GM23338 (cell line): ENCODE measurements at regions not wholly inside any gene's neighbourhood (a gene's known extent, or its start where the extent isn't known, plus 50 kb on each side); places are given as distances from the start of the nearest gene placed in this dataset.

Source experiments
- ATAC-seq: fragments of 200-7000 bp; cut with Tn5 transposase; 3 replicates; pipeline ENCODE4 v1.9.1; 2020
- DNase-seq: peaks from one replicate; pipeline ENCODE4 v3.0.0-alpha.2; 2015; ENCODE audit warnings: low spot score
- H2AFZ ChIP-seq: fragments of 200-600 bp; sonication (generic); 2 replicates; pipeline ENCODE4 v1.8.0; 2016; ENCODE audit warnings: antibody characterized with exemption, mild to moderate bottlenecking, moderate library complexity
- H3F3A ChIP-seq: fragments of 200-600 bp; sonication (generic); replicated peaks from 2 replicates; pipeline ENCODE4 v1.8.0; 2017; ENCODE audit warnings: antibody characterized with exemption, mixed run types, low read depth
- H3K27ac ChIP-seq: fragments of 200-600 bp; sonication (generic); 2 replicates; pipeline ENCODE4 v1.6.1; 2016; ENCODE audit warnings: low read depth
- H3K27me3 ChIP-seq: fragments of 200-600 bp; sonication (generic); 2 replicates; pipeline ENCODE4 v1.8.0; 2016; ENCODE audit warnings: mild to moderate bottlenecking, mixed run types, moderate library complexity; ENCODE audit not compliant: insufficient read depth
- H3K36me3 ChIP-seq: fragments of 200-600 bp; sonication (generic); 2 replicates; pipeline ENCODE4 v1.8.0; 2016; ENCODE audit warnings: mild to moderate bottlenecking; ENCODE audit not compliant: insufficient read depth
- H3K4me1 ChIP-seq: fragments of 200-600 bp; sonication (generic); 2 replicates; pipeline ENCODE4 v1.8.0; 2016; ENCODE audit warnings: mild to moderate bottlenecking, moderate library complexity; ENCODE audit not compliant: insufficient read depth
- H3K4me2 ChIP-seq: fragments of 200-600 bp; sonication (generic); 2 replicates; pipeline ENCODE4 v1.7.1; 2017; ENCODE audit warnings: mixed run types
- H3K4me3 ChIP-seq: fragments of 200-600 bp; sonication (generic); 2 replicates; pipeline ENCODE4 v1.6.1; 2016; ENCODE audit warnings: mixed run types
- H3K79me2 ChIP-seq: fragments of 200-600 bp; sonication (generic); replicated peaks from 2 replicates; pipeline ENCODE4 v1.8.0; 2017; ENCODE audit warnings: mild to moderate bottlenecking; ENCODE audit not compliant: insufficient read depth
- H3K9me2 ChIP-seq: fragments of 200-600 bp; sonication (generic); 2 replicates; pipeline ENCODE4 v1.8.0; 2017; ENCODE audit not compliant: insufficient read depth
- H4K20me1 ChIP-seq: fragments of 200-600 bp; sonication (generic); replicated peaks from 2 replicates; pipeline ENCODE4 v1.8.0; 2017; ENCODE audit warnings: mild to moderate bottlenecking; ENCODE audit not compliant: insufficient read depth
- H3K27ac Mint-ChIP-seq: 2 replicates; pipeline ENCODE4 v1.8.0; 2020; ENCODE audit warnings: inconsistent platforms, mild to moderate bottlenecking, moderate library complexity, mixed read lengths
- H3K27me3 Mint-ChIP-seq: 3 replicates; pipeline ENCODE4 v1.8.0; 2022; ENCODE audit warnings: low read depth, mild to moderate bottlenecking, moderate library complexity, mixed read lengths, inconsistent platforms; ENCODE audit not compliant: insufficient read depth, poor library complexity
- H3K36me3 Mint-ChIP-seq: 3 replicates; pipeline ENCODE4 v1.8.0; 2021; ENCODE audit warnings: low read depth, mild to moderate bottlenecking, inconsistent platforms, moderate library complexity, mixed read lengths
- H3K4me1 Mint-ChIP-seq: 3 replicates; pipeline ENCODE4 v1.8.0; 2020; ENCODE audit warnings: mild to moderate bottlenecking, inconsistent platforms, mixed read lengths
- H3K4me3 Mint-ChIP-seq: 3 replicates; pipeline ENCODE4 v1.8.0; 2021; ENCODE audit warnings: moderate library complexity, mild to moderate bottlenecking, inconsistent platforms, mixed read lengths
- H3K9me3 Mint-ChIP-seq: 3 replicates; pipeline ENCODE4 v1.8.0; 2020; ENCODE audit warnings: moderate library complexity, mild to moderate bottlenecking, inconsistent platforms, mixed read lengths
- CREB1 ChIP-seq: fragments of 250-450 bp; sonication (Bioruptor Pico); IDR thresholded peaks from 2 replicates; pipeline ENCODE4 v1.5.0; 2020; ENCODE audit warnings: low read depth, mild to moderate bottlenecking, moderate library complexity
- CTCF ChIP-seq, 2 experiments: fragments of 200-600 bp in 1 of 2; sonication (generic) in 1 of 2; conservative IDR thresholded peaks; 2 replicates each; pipeline versions ENCODE4 v1.5.1 to v1.6.1; 2016 to 2017; ENCODE audit warnings: antibody characterized with exemption in 2 of 2, low read depth in 2 of 2, mild to moderate bottlenecking in 2 of 2, moderate library complexity in 1 of 2
- ETS1 ChIP-seq: IDR thresholded peaks from 2 replicates; pipeline ENCODE4 v1.6.1; 2016; ENCODE audit warnings: antibody characterized with exemption
- EZH2 ChIP-seq: fragments of 200-600 bp; sonication (generic); IDR thresholded peaks from one replicate; pipeline ENCODE4 v1.8.0; 2017; ENCODE audit warnings: antibody characterized with exemption, mild to moderate bottlenecking, low read depth; ENCODE audit not compliant: unreplicated experiment
- EZH2phosphoT487 ChIP-seq: fragments of 200-600 bp; sonication (generic); IDR thresholded peaks from one replicate; pipeline ENCODE4 v1.8.1; 2018; ENCODE audit warnings: antibody characterized with exemption; ENCODE audit not compliant: unreplicated experiment
- JUNB ChIP-seq: IDR thresholded peaks from one replicate; pipeline ENCODE4 v1.6.1; 2016; ENCODE audit warnings: antibody characterized with exemption; ENCODE audit not compliant: unreplicated experiment
- NANOG ChIP-seq: IDR thresholded peaks from 2 replicates; pipeline ENCODE4 v1.6.1; 2016; ENCODE audit warnings: antibody characterized with exemption, borderline replicate concordance
- POLR2AphosphoS5 ChIP-seq: IDR thresholded peaks from 2 replicates; pipeline ENCODE4 v1.6.1; 2016; ENCODE audit warnings: antibody characterized with exemption, low read depth
- REST ChIP-seq: IDR thresholded peaks from one replicate; pipeline ENCODE4 v1.6.1; 2018; ENCODE audit warnings: antibody characterized with exemption; ENCODE audit not compliant: unreplicated experiment
- STAT1 ChIP-seq: IDR thresholded peaks from one replicate; pipeline ENCODE4 v1.6.1; 2016; ENCODE audit warnings: antibody characterized with exemption; ENCODE audit not compliant: unreplicated experiment
- ZNF114 ChIP-seq: fragments of 250-450 bp; sonication (Bioruptor Pico); IDR thresholded peaks from 2 replicates; pipeline ENCODE4 v1.5.0; 2020; ENCODE audit warnings: mild to moderate bottlenecking, moderate library complexity
- ZNF331 ChIP-seq: fragments of 250-450 bp; sonication (Bioruptor Pico); IDR thresholded peaks from 2 replicates; pipeline ENCODE4 v1.5.0; 2020; ENCODE audit warnings: low read depth, mild to moderate bottlenecking, moderate library complexity
- ZNF462 ChIP-seq: fragments of 250-450 bp; sonication (Bioruptor Pico); IDR thresholded peaks from 2 replicates; pipeline ENCODE4 v1.5.0; 2020; ENCODE audit warnings: mild to moderate bottlenecking, moderate library complexity

GRCh38 chr12:45668641-45669040, 60.9 kb upstream of the ARID2 start:
- Histone ChIP-seq H3K4me1 (peaks cover 4% of the 10 kb centered on the region; the same call in 1 of the 2 replicates), H3K4me3 (no peak overlapping the region), H2AFZ (no peak overlapping the region; the same call in 1 of the 2 replicates), H3F3A (no peaks in the 10 kb centered on the region), H3K27me3 (no peaks in the 10 kb centered on the region), H3K4me2 (no peak overlapping the region), H3K79me2 (no peaks in the 10 kb centered on the region), H3K27ac (no peak overlapping the region), H4K20me1 (no peaks in the 10 kb centered on the region), H3K9me2 (no peaks in the 10 kb centered on the region), H3K36me3 (no peaks in the 10 kb centered on the region)
- Mint-ChIP-seq H3K9me3 (no peaks in the 10 kb centered on the region), H3K36me3 (no peaks in the 10 kb centered on the region), H3K27me3 (peaks cover 1% of the 10 kb centered on the region), H3K4me3 (no peak overlapping the region), H3K4me1 (peaks cover 6% of the 10 kb centered on the region; the same call in 2 of the 3 replicates), H3K27ac (no peak overlapping the region)
- no peak for TF ChIP-seq REST
- TF ChIP-seq STAT1: no peak
- no peak for TF ChIP-seq ZNF331
- no peak for TF ChIP-seq ETS1
- TF ChIP-seq ZNF462 (CRISPR knock-in tag): no peak
- TF ChIP-seq ZNF114 (CRISPR knock-in tag): no peak
- no peak for TF ChIP-seq POLR2AphosphoS5
- no peak for TF ChIP-seq EZH2phosphoT487
- no peak for TF ChIP-seq CTCF (conservative IDR thresholded peaks at IDR 0.05; ENCODE audit: low read depth in 2 of 2)
- no peak for TF ChIP-seq JUNB
- TF ChIP-seq NANOG: no peak
- no peak for TF ChIP-seq CREB1 (CRISPR knock-in tag)
- TF ChIP-seq EZH2: no peak
- ATAC-seq (no peak), DNase-seq (no peak)
